ENCODE measurements at regions not wholly inside any gene's neighbourhood (a gene's known extent, or its start where the extent isn't known, plus 50 kb on each side); places are given as distances from the start of the nearest gene placed in this dataset.

DNA sequence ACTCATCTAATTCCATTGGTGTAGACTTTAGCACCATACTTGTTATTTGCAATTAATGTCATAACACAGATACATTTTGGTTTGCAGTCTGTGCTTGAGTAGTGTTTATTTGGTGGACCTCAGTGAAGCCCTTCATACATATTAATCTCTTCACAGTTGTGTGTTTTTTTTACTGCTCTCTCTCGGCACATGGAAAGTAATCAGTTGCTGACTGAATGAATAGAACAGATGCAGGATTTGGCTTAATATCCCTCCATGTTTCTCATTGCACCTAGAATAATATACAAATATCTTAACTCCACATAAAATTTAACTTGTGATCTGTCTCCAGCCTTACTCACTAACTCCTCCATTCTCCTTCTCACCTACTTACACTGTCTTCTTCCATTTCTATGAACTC lies 319.1 kb downstream of the DMRT2 start:
- no peak overlapping the region for H3K27ac Mint-ChIP-seq
- H3K4me3 Mint-ChIP-seq (ENCODE audit: low read depth), result no peak overlapping the region
- H3K9me3 Mint-ChIP-seq, result no peaks in the 10 kb centered on the region
- H3K4me1 Mint-ChIP-seq (ENCODE audit: low read depth), result peaks cover 17% of the 10 kb centered on the region
- intact Hi-C loops (cut with micrococcal nuclease), result no loop called here
- no peak for DNase-seq (ENCODE audit: low spot score)
- H3K36me3 Mint-ChIP-seq (ENCODE audit: low read depth), result no peaks in the 10 kb centered on the region
- H3K27me3 Mint-ChIP-seq (ENCODE audit: low read depth), result peaks cover 3% of the 10 kb centered on the region

DNA sequence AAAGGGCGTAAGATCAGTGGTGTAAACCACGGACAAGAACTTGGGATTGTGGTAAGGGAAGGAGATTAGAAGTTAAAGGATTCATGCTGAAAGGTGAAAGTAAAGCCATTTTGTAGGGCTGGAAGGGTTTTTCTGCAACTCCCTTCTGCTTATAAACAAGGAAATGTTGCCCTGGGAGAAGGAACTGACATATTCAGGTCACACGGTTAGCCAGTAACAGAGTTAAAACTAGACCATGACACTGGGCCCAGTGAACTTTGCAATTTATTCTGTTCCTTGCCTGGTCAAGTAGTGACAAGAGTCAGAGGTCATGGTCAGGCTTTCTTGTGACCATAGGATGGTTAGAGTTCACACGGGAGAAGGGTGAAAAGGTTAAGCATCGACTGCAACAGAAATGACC lies 323.3 kb downstream of the DMRT2 start:
- H3K36me3 Mint-ChIP-seq (ENCODE audit: low read depth), result no peaks in the 10 kb centered on the region
- H3K27ac Mint-ChIP-seq, result no peak overlapping the region

DNA sequence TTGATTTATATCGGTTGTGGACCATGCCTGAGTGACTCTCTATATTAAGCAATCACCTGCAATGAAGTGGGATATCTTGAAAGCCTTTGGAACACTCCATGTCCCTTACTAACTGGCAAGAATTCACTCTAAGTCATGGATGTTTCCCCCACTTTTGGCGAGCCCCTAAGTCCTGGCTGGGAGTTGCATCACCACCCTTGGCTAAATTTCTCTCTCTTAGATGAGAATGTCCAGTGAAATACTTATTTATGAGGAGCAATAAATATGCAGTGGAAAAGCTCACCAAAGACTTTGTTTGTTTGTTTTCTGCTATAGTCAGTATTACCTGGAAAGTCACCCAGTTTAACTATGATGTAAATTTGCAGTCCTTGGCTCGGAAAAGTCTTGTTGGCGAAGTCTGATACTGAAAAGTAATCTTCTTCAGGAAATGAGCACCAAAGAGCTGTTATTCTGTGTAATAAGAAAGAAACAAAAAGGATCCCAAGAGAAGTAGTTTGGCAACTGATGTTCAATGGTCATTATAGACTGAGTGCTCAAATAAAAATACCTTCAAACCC lies 333.8 kb downstream of the DMRT2 start:
- Mint-ChIP-seq H3K27ac (no peak overlapping the region), H3K4me1 (ENCODE audit: low read depth) (no peaks in the 10 kb centered on the region), H3K36me3 (ENCODE audit: low read depth) (no peaks in the 10 kb centered on the region), H3K27me3 (ENCODE audit: low read depth) (no peaks in the 10 kb centered on the region), H3K4me3 (ENCODE audit: low read depth) (no peak overlapping the region), H3K9me3 (no peaks in the 10 kb centered on the region)
- intact Hi-C loops (cut with micrococcal nuclease), result no loop called here
- no peak for DNase-seq (ENCODE audit: low spot score)

More for the DNA sequence above, 323.3 kb downstream of the DMRT2 start:
- Mint-ChIP-seq H3K27me3 (ENCODE audit: low read depth) (peaks cover 3% of the 10 kb centered on the region), H3K9me3 (no peaks in the 10 kb centered on the region), H3K4me3 (ENCODE audit: low read depth) (no peak overlapping the region), H3K4me1 (ENCODE audit: low read depth) (peaks cover 3% of the 10 kb centered on the region)
- DNase-seq (ENCODE audit: low spot score), result no peak
- intact Hi-C loops (cut with micrococcal nuclease), result no loop called here

DNA sequence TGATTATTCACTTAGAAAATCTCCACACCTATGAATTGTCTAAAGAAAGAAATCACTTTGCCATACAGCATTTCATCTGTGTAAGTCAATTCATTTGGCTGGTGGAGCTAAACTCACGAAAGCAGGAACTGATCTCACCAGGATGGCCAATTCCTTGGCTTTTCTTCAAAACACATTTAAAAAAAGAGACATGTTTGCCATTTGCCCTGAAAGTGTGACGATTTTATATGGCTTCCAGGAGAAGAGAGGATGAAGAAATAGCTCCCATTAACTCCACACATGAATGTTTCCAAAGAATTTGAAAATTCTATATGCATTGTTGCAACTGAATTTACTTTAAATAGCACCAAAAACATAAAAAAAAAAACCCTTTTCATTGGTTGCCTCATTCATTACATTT lies 334.7 kb downstream of the DMRT2 start:
- no peaks in the 10 kb centered on the region for H3K27me3 Mint-ChIP-seq (ENCODE audit: low read depth)
- intact Hi-C loops (cut with micrococcal nuclease), result no loop called here
- H3K27ac Mint-ChIP-seq, result no peak overlapping the region
- H3K9me3 Mint-ChIP-seq, result no peaks in the 10 kb centered on the region
- no peak for DNase-seq (ENCODE audit: low spot score)
- no peaks in the 10 kb centered on the region for H3K4me1 Mint-ChIP-seq (ENCODE audit: low read depth)
- H3K4me3 Mint-ChIP-seq (ENCODE audit: low read depth), result no peak overlapping the region
- no peaks in the 10 kb centered on the region for H3K36me3 Mint-ChIP-seq (ENCODE audit: low read depth)

DNA sequence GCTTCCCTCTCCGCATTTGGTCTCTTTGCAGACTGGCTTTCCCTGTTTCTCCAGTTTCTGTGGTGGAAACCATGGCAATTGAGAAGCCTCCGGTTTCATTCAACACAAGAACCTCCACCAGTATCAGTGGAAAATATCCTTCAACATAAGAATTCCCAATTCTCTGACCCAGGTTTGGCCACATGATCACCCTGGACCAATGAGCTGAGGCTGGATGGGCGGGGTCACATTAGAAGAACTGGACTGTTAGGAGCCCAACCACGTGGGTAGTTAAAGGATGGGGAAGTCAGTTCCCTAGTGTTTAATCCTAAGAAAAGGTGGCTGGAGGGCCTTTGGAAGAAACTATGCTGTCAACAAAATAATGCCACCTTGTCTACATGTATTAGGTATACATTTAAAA lies 336.3 kb downstream of the DMRT2 start:
- no peak overlapping the region for H3K27ac Mint-ChIP-seq
- DNase-seq (ENCODE audit: low spot score), result no peak
- intact Hi-C loops (cut with micrococcal nuclease), result no loop called here
- H3K9me3 Mint-ChIP-seq, result no peaks in the 10 kb centered on the region
- H3K4me1 Mint-ChIP-seq (ENCODE audit: low read depth), result no peaks in the 10 kb centered on the region
- no peaks in the 10 kb centered on the region for H3K27me3 Mint-ChIP-seq (ENCODE audit: low read depth)
- no peaks in the 10 kb centered on the region for H3K36me3 Mint-ChIP-seq (ENCODE audit: low read depth)
- H3K4me3 Mint-ChIP-seq (ENCODE audit: low read depth), result no peak overlapping the region

DNA sequence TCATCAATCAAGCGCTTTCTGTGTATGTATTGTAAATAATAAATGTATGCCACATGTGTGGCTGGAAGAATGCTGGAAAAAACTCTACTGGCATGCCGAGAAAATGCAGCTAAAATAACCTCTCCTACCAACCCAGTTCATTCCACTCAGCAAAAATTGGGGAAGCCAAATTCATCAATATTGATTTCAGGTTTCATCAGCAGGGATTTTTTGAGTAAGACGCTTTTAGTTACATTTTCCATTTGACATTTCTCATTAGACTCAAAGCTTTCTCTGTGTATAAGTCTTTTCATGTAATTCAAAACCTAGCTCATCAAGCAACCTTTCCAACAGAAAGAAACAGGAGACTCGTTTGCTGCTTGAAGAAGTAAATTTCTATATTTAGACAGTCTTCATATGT lies 338.1 kb downstream of the DMRT2 start:
- no peak overlapping the region for H3K4me3 Mint-ChIP-seq (ENCODE audit: low read depth)
- no peaks in the 10 kb centered on the region for H3K27me3 Mint-ChIP-seq (ENCODE audit: low read depth)
- H3K9me3 Mint-ChIP-seq, result no peaks in the 10 kb centered on the region
- DNase-seq (ENCODE audit: low spot score), result no peak
- intact Hi-C loops (cut with micrococcal nuclease), result no loop called here
- no peaks in the 10 kb centered on the region for H3K36me3 Mint-ChIP-seq (ENCODE audit: low read depth)
- H3K27ac Mint-ChIP-seq, result no peak overlapping the region
- H3K4me1 Mint-ChIP-seq (ENCODE audit: low read depth), result no peaks in the 10 kb centered on the region

DNA sequence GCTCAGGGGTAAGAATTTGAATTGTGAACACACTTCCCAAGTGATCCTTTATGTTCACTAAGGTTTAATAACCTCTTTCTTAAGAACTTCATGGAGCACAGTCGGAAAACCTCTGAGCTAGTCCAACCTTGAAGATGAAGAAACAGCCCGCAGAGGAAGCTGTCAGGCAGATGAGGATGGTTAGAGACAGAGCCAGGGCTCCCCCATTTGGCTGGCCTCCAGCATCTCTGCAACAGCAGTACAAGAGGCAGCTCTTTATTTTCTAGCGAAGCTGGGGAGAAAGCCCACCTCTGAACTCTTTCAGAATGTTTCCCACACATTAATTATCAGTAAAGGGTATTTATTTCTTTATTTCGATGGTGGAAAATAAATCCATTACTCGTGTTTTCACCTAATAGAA lies 350.8 kb downstream of the DMRT2 start:
- DNase-seq (ENCODE audit: low spot score), result no peak
- no peak overlapping the region for H3K4me3 Mint-ChIP-seq (ENCODE audit: low read depth)
- no peak overlapping the region for H3K27ac Mint-ChIP-seq
- no peaks in the 10 kb centered on the region for H3K36me3 Mint-ChIP-seq (ENCODE audit: low read depth)
- H3K4me1 Mint-ChIP-seq (ENCODE audit: low read depth), result no peaks in the 10 kb centered on the region
- H3K9me3 Mint-ChIP-seq, result no peaks in the 10 kb centered on the region
- no peaks in the 10 kb centered on the region for H3K27me3 Mint-ChIP-seq (ENCODE audit: low read depth)
- intact Hi-C loops (cut with micrococcal nuclease), result no loop called here

DNA sequence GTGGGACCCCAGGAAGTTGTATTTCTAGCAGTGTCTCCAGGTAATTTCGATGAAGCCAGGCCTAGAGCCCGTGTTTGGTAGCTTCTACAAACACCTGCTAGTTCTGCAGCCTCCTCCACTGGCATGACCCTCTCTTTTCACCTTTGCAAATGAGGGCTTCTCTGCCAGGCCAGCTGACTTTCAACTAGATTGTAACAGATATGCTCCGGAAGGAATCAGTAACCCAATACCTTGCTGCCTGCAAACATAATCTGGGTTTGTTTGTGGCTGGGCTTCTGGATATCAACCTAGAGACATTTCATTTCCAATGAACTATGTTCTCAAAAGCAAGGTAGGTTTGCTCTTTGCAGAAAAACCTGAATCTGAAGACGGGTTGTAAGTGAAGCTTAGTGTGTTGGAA lies 354.8 kb downstream of the DMRT2 start:
- intact Hi-C loops (cut with micrococcal nuclease), result no loop called here
- H3K27me3 Mint-ChIP-seq (ENCODE audit: low read depth), result no peaks in the 10 kb centered on the region
- no peaks in the 10 kb centered on the region for H3K4me1 Mint-ChIP-seq (ENCODE audit: low read depth)
- no peaks in the 10 kb centered on the region for H3K9me3 Mint-ChIP-seq
- H3K36me3 Mint-ChIP-seq (ENCODE audit: low read depth), result no peaks in the 10 kb centered on the region
- H3K4me3 Mint-ChIP-seq (ENCODE audit: low read depth), result no peak overlapping the region
- no peak overlapping the region for H3K27ac Mint-ChIP-seq
- no peak for DNase-seq (ENCODE audit: low spot score)

DNA sequence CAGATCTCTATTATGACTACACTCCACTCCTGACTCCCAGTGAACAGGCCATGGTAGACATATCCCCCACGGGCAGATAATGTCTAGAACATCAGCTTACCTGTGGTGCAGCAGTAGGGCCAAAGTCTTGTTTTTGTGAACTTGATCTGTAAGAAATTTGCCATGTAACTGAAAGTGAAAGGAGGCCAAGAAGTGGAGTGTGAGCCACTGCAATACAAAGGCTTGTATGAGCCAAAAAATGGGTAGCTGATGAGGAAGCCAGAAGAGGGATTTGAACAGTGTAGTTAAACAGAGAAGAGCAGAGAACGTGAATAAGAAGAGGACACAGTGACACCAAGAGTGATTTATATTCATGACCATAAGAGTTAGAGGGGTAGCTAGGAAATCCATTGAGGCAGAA lies 361.7 kb downstream of the DMRT2 start:
- Mint-ChIP-seq H3K27ac (no peak overlapping the region), H3K4me3 (ENCODE audit: low read depth) (no peak overlapping the region), H3K9me3 (no peaks in the 10 kb centered on the region), H3K36me3 (ENCODE audit: low read depth) (no peaks in the 10 kb centered on the region), H3K4me1 (ENCODE audit: low read depth) (no peaks in the 10 kb centered on the region), H3K27me3 (ENCODE audit: low read depth) (no peaks in the 10 kb centered on the region)
- intact Hi-C loops (cut with micrococcal nuclease), result no loop called here
- no peak for DNase-seq (ENCODE audit: low spot score)

DNA sequence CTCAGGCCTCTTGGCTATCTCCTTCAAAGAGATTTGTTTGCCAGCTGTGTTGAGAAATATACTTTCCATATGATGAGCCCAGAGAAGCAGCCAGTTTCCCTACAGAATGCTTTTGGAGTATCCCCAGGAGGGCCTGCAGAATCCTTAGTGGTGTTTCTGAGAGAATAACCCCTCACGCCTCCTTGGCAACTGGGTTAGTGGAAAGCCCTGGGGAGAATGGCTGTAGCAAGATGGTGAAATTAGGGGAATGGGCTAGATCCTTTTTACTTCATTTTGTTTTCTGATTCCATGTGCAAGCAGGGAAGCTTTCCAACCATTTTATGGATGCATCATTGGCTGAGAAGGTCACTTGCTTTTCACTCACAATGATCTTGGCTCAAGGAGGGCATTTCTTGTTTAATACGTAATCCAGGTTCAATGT lies 364.6 kb downstream of the DMRT2 start:
- no peak overlapping the region for H3K27ac Mint-ChIP-seq
- no peaks in the 10 kb centered on the region for H3K27me3 Mint-ChIP-seq (ENCODE audit: low read depth)
- DNase-seq (ENCODE audit: low spot score), result no peak
- H3K4me3 Mint-ChIP-seq (ENCODE audit: low read depth), result no peak overlapping the region
- H3K4me1 Mint-ChIP-seq (ENCODE audit: low read depth), result no peaks in the 10 kb centered on the region
- no peaks in the 10 kb centered on the region for H3K36me3 Mint-ChIP-seq (ENCODE audit: low read depth)
- H3K9me3 Mint-ChIP-seq, result no peaks in the 10 kb centered on the region
- intact Hi-C loops (cut with micrococcal nuclease), result no loop called here

DNA sequence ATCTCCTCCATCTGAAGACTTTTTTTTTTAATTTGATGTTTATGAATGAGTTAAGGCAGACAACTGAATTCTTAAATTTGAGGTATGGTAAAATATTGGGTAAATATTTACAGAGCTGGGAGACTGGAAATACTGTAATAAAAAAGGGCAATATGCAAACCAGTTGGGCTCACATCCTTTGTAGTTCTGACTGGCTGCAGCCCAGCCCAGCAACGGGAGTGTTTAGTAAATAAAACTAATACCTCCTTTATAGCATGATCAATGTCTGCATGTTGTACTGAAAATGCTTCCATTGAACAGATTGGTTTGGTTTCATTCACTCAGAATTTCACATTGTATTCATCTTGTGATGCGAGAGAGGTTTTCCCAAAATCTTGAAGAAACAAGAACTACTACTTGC lies 365.0 kb downstream of the DMRT2 start:
- Mint-ChIP-seq H3K4me3 (ENCODE audit: low read depth) (no peak overlapping the region), H3K36me3 (ENCODE audit: low read depth) (no peaks in the 10 kb centered on the region), H3K4me1 (ENCODE audit: low read depth) (no peaks in the 10 kb centered on the region), H3K27me3 (ENCODE audit: low read depth) (no peaks in the 10 kb centered on the region), H3K27ac (no peak overlapping the region), H3K9me3 (no peaks in the 10 kb centered on the region)
- intact Hi-C loops (cut with micrococcal nuclease), result no loop called here
- DNase-seq (ENCODE audit: low spot score), result no peak

DNA sequence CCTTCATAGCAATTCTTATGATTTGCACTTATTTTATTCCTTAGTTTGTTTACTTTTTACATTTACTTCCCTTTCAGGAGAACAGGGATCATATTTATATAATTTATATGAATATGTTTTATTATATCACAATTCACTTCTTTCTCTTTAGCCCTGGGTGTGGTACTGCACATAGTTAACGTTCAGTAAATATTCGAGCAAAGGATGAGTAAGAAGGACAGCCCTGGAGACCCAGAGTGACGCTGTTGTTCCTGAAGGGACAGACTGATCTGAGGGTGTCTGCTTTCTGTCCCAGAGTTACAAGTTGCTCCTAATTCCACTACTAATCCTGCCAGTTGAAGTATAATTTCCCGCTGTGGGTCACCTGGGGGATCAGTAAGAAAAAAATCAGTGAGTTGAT lies 366.1 kb downstream of the DMRT2 start:
- Mint-ChIP-seq H3K4me3 (ENCODE audit: low read depth) (no peak overlapping the region), H3K4me1 (ENCODE audit: low read depth) (no peaks in the 10 kb centered on the region), H3K27me3 (ENCODE audit: low read depth) (no peaks in the 10 kb centered on the region), H3K9me3 (peaks cover under 1% of the 10 kb centered on the region), H3K27ac (no peak overlapping the region), H3K36me3 (ENCODE audit: low read depth) (no peaks in the 10 kb centered on the region)
- intact Hi-C loops (cut with micrococcal nuclease), result no loop called here
- no peak for DNase-seq (ENCODE audit: low spot score)

DNA sequence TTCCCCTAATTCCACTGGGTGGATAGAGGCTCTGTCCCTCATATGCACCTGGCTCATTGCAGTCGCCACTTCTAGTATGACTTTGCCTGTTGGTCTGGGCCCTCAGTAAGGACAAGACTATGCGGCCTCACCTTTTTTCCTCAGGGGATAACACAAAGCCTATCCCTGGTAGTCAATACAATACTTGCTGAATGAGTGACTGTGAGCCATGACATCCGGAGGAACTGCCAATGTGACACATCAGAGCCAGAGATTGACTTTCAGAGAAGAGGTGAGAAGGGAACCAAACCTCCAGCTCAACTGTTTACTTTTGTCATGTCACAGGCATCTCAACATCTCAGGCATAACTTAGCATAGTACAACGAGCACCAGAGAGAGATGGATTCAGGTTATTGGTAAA lies 371.3 kb downstream of the DMRT2 start:
- Mint-ChIP-seq H3K36me3 (ENCODE audit: low read depth) (no peaks in the 10 kb centered on the region), H3K27me3 (ENCODE audit: low read depth) (no peaks in the 10 kb centered on the region), H3K27ac (no peak overlapping the region), H3K4me1 (ENCODE audit: low read depth) (no peaks in the 10 kb centered on the region), H3K9me3 (peaks cover 4% of the 10 kb centered on the region), H3K4me3 (ENCODE audit: low read depth) (no peak overlapping the region)
- DNase-seq (ENCODE audit: low spot score), result no peak
- intact Hi-C loops (cut with micrococcal nuclease), result no loop called here

DNA sequence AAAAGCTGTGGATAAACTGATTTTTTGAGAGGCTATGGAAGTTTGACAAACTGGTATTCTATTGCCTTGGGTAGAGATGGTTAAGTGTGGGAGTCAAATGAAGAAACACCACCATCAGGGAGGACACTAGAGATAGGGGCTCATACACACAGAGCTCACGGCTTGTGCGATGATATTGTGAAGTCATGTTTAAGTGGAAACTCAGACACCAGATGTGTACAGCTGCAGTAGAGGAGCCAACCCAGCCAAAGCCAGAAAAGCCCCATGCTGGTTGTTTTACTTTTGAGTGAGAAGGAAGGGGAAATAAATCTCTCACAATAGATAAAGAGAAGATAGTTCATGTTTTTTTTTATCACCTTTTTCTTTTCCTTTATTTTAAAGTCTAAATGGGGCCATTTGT lies 377.7 kb downstream of the DMRT2 start:
- no peak for DNase-seq (ENCODE audit: low spot score)
- Mint-ChIP-seq H3K27me3 (ENCODE audit: low read depth) (no peaks in the 10 kb centered on the region), H3K36me3 (ENCODE audit: low read depth) (no peaks in the 10 kb centered on the region), H3K4me1 (ENCODE audit: low read depth) (no peaks in the 10 kb centered on the region), H3K27ac (no peak overlapping the region), H3K4me3 (ENCODE audit: low read depth) (no peak overlapping the region), H3K9me3 (no peaks in the 10 kb centered on the region)
- intact Hi-C loops (cut with micrococcal nuclease), result no loop called here

All from activated T-helper 2 cell treated with anti-CD3 and anti-CD28 coated beads, Interferon-gamma antibody, Interleukin-2, Interleukin-4, amounts not matched to agents 10 μg/mL and 5 μg/mL and 100 μg/mL, durations not matched to agents 14 hours and 24 hours and 36 hours (primary cell).